ENCODE measurements at regions not wholly inside any gene's neighbourhood (a gene's known extent, or its start where the extent isn't known, plus 50 kb on each side); places are given as distances from the start of the nearest gene placed in this dataset.
"Not testable (repeated sequence)": the region's sequence is repeated elsewhere in the genome, so short reads cannot be mapped to it uniquely, and the experiment has no call there.

GRCh38 chr4:156553659-156554058 lies 417.9 kb downstream of the PDGFC start:
- no peak for ATAC-seq

GRCh38 chr4:156547891-156548290 lies 423.7 kb downstream of the PDGFC start:
- DNase-seq (ENCODE audit: low spot score) (no peak), ATAC-seq (no peak)

More at GRCh38 chr4:156553659-156554058, 417.9 kb downstream of the PDGFC start:
- no peak for DNase-seq (ENCODE audit: low spot score)

- ATAC-seq (no peak), DNase-seq (ENCODE audit: low spot score) (no peak)
Measured at GRCh38 chr4:156547439-156547838, 424.2 kb downstream of the PDGFC start.

GRCh38 chr4:156545003-156545785 lies 426.4 kb downstream of the PDGFC start:
- ATAC-seq (no peak), DNase-seq (ENCODE audit: low spot score) (no peak)

DNA sequence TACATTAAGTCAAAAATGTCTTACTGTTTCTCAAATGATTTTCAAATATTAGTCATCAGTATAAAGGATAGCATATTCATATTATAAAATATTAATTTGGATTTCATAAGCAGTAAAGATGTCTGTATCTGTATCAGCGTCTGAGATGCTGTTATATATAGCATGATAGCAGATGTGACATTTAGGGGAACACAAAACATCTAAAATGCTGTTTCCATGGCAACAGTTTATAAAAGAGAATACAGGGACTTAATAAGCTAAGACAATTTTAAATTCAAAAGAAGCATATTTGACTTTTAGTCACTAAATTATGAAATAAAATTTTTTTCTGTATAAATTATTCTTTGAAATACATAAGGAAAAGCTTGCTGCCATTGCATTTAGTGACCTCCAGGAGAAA lies 432.2 kb downstream of the PDGFC start:
- ATAC-seq (no peak), DNase-seq (ENCODE audit: low spot score) (no peak)

- no peak for ATAC-seq
- DNase-seq (ENCODE audit: low spot score), result no peak
Measured at GRCh38 chr4:156538651-156539257, 432.8 kb downstream of the PDGFC start.

DNA sequence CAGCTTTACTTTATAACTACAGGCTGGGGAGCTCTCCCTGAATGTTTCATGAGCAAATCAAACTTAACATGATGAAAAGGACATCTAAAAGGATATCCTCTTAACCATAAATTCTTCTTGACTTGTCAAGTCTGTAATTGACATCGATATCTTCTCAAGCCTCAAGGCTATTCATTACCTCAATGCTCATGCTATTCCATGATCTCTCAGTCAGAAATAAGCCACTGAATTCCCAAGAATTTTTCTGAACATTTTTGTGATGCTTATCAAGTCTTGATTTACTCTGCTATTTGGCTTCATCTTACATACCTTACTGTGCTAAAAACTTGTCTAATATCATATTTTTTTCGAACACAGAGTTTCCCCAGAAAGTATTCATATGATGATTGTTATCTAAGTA lies 433.4 kb downstream of the PDGFC start:
- DNase-seq (ENCODE audit: low spot score), result no peak
- ATAC-seq, result no peak

- DNase-seq (ENCODE audit: low spot score) (no peak), ATAC-seq (no peak)
Measured at GRCh38 chr4:156537286-156537685, 434.3 kb downstream of the PDGFC start.

GRCh38 chr4:156536661-156537060 lies 434.9 kb downstream of the PDGFC start:
- no peak for DNase-seq (ENCODE audit: low spot score)
- ATAC-seq, result no peak

DNA sequence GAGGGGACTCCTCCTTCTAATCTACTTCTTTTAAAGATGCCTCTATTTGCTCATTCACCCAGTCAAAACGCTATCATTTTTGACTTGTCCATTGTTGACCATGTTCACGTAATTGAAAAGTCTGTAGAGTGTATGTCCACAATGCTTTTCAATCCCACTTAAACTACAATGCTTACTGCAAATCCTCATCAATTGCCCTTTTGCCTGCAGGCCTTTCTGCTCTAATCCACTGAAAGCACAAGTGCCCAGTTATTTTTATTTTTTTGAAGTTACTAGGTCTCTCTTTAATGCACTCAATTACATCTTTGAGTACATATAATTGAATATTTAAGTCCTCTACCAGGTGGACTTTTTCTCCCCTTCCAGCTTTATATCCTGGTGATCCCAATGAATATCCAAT lies 437.4 kb downstream of the PDGFC start:
- DNase-seq (ENCODE audit: low spot score) (no peak), ATAC-seq (no peak)

GRCh38 chr4:156528216-156528615 lies 443.4 kb downstream of the PDGFC start:
- DNase-seq (ENCODE audit: low spot score) (no peak), ATAC-seq (no peak)

- DNase-seq (ENCODE audit: low spot score), result no peak
- no peak for ATAC-seq
Measured at GRCh38 chr4:156527237-156527993, 444.2 kb downstream of the PDGFC start.

GRCh38 chr4:156523991-156524390 lies 447.6 kb downstream of the PDGFC start:
- no peak for ATAC-seq
- DNase-seq (ENCODE audit: low spot score), result no peak

DNA sequence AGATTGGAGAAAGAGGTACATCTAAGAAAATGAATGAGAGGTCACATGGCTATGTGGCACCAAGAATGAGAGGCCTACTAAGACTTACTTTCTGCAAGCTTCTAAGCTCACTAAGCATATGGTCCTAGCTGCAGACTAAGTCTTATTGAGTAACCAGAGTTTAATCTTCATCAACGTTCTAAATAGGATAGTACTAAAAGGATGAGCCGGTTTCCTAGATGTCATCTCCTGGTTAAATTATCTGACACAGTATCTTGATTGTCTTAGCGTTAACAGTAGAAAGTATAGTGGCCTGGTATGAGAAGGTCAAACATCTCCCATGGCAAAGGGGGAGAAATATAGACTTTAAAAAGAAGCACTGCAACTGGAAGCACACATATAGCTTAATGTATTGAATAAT lies 448.1 kb downstream of the PDGFC start:
- ATAC-seq (no peak), DNase-seq (ENCODE audit: low spot score) (no peak)

GRCh38 chr4:156521631-156522030 lies 450.0 kb downstream of the PDGFC start:
- ATAC-seq (no peak), DNase-seq (ENCODE audit: low spot score) (no peak)

- ATAC-seq, result no peak
- DNase-seq (ENCODE audit: low spot score), result no peak
Measured at GRCh38 chr4:156517956-156518355, 453.6 kb downstream of the PDGFC start.

DNA sequence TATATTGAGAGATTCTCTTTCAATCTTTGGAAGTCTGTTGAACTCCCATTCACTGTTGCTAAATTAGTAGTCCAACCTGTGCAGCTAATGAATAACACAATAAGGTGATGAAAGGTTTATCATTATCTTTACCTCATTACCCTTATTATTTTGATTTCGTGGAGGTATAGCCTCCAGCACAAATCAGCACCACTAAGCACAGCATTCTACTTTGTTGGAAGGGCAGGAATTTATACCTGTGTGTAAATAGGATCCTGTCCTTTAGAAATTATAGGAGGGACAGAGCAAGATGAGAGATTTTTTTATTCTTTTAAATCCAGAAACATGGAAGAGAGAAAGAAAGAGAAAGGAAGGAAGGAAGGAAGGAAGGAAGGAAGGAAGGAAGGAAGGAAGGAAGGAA lies 454.1 kb downstream of the PDGFC start:
- ATAC-seq (no peak), DNase-seq (ENCODE audit: low spot score) (no peak)

GRCh38 chr4:156516698-156517097 lies 454.9 kb downstream of the PDGFC start:
- ATAC-seq (no peak), DNase-seq (ENCODE audit: low spot score) (no peak)

DNA sequence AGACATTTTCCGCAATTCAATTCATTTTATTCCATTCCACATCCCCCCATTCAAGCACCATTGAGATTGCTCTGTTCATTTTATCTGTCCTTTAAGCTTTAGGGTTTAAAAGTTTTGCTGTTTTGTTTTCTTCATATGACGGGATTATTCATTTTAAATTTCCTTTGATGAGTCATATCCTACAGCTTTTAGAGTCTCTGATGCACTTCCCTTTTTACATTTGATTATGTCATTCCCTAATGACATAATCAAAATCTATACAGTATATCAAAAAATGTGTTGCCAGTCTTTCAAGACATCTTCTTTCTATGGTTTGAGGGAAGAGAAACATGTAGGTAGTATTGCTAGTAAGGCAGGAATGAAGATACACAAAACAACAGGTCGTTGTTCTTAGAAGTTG lies 456.3 kb downstream of the PDGFC start:
- DNase-seq (ENCODE audit: low spot score) (no peak), ATAC-seq (no peak)

DNA sequence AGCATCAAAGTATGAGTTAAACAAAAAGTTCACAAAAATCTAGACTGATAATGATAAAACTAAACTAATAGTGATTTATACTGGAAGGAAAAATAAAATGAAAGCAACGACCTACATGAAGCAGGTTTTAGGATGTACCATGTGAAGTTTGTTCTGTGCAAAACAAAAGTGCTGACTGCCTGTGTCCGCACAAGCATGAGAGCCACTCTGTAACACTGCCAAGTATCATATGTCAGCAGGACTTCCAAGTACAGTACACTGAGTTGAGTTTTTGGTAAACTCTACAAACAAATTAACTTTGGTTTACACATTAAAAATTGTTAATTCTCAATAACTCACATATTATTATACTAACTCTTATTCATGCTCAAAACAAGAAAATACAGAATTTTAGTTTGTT lies 459.0 kb downstream of the PDGFC start:
- ATAC-seq, result no peak
- no peak for DNase-seq (ENCODE audit: low spot score)

DNA sequence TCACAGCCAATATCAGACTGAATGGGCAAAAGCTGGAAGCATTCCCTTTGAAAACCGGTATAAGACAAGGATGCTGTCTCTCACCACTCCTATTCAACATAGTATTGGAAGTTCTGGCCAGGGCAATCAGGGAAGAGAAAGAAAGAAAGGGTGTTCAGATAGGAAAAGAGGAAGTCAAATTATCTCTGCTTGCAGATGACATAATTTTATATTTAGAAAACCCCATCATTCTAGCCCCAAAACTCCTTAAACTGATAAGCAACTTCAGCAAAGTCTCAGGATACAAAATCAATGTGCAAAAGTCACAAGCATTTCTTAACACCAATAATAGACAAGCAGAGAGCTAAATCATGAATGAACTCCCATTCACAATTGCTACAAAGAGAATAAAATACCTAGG lies 461.7 kb downstream of the PDGFC start:
- DNase-seq (ENCODE audit: low spot score); ATAC-seq: not testable (repeated sequence)

DNA sequence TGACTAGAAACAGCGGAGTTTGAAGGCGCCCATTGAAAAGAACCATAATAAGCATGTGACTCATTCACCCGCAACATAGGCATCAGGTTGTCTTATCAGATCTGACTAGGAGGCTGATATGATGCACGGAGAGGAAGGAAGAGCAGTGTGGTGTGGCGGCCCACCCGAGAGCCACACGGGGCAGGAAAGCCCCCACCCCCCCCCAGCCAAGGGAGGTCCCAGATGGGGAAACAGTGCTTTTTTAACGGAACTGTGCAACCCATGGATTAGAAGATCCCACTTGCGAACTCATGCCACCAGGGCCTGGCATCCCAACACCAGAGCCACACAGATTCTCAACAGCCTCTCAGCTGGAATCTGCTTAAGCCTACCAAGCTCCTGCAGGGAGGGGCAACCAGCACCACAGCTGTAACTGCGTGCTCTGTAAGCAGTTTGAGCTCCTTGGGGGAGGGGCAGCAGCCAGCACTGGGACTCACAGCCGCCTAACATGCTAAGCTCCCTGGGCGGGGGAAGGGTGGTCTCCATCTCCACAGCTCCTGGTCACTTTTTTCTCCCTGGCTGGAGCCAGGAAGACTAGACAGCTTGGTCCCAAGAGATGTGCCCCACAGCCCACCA lies 466.2 kb downstream of the PDGFC start:
- DNase-seq (ENCODE audit: low spot score) (no peak), ATAC-seq (no peak)

All from left lobe of liver (tissue), 2 donors.